Nephron progenitor cell (in vitro differentiated cells): ENCODE measurements at regions not wholly inside any gene's neighbourhood (a gene's known extent, or its start where the extent isn't known, plus 50 kb on each side); places are given as distances from the start of the nearest gene placed in this dataset.

Experiments
- DNase-seq: peaks from one replicate; pipeline ENCODE4 v3.0.0; 2021
- H3K27ac Mint-ChIP-seq: 2 replicates; pipeline ENCODE4 v1.8.0; 2021; ENCODE audit warnings: mild to moderate bottlenecking, moderate library complexity, mixed read lengths
- H3K27me3 Mint-ChIP-seq: 2 replicates; pipeline ENCODE4 v1.8.0; 2021; ENCODE audit warnings: mild to moderate bottlenecking, low read depth, mixed read lengths; ENCODE audit not compliant: poor library complexity
- H3K36me3 Mint-ChIP-seq: 2 replicates; pipeline ENCODE4 v1.8.0; 2021; ENCODE audit warnings: low read depth, mixed read lengths
- H3K4me1 Mint-ChIP-seq: 2 replicates; pipeline ENCODE4 v1.8.0; 2021; ENCODE audit warnings: mixed read lengths
- H3K4me3 Mint-ChIP-seq: 2 replicates; pipeline ENCODE4 v1.8.0; 2021; ENCODE audit warnings: mild to moderate bottlenecking, moderate library complexity, mixed read lengths
- H3K9me3 Mint-ChIP-seq: 2 replicates; pipeline ENCODE4 v1.8.0; 2021; ENCODE audit warnings: mild to moderate bottlenecking, moderate library complexity, mixed read lengths
- CTCF ChIP-seq: fragments of 200-600 bp; sonication (generic); IDR thresholded peaks from 2 replicates; pipeline ENCODE4 v1.5.0; 2021; ENCODE audit warnings: antibody characterized with exemption

DNA sequence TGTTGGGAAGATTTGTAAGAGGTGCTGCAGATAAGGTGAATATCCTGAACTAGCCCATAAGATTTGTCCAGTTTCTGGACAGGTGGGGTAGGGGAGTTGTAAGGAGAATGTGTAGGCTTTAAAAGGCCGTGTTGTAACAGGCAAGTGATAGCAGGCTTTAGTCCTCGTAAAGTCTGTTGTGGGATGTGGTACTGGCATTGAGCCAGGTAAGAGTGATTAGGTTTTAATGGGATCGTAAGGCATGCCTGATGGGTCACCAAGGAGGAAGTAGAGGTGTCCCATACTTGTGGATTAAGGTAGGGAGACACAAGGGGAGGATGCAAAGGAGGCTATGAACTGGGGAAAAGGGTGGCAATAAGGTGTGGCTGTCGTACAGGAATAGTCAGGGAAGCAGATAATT lies 256.9 kb upstream of the DKK2 start:
- DNase-seq = no peak
- peaks cover 41% of the 10 kb centered on the region for H3K9me3 Mint-ChIP-seq
- H3K4me1 Mint-ChIP-seq = peaks cover 1% of the 10 kb centered on the region
- TF ChIP-seq CTCF = no peak
- peaks cover 13% of the 10 kb centered on the region for H3K27me3 Mint-ChIP-seq
- H3K4me3 Mint-ChIP-seq = no peak overlapping the region
- H3K36me3 Mint-ChIP-seq = peaks cover 10% of the 10 kb centered on the region
- no peak overlapping the region for H3K27ac Mint-ChIP-seq

DNA sequence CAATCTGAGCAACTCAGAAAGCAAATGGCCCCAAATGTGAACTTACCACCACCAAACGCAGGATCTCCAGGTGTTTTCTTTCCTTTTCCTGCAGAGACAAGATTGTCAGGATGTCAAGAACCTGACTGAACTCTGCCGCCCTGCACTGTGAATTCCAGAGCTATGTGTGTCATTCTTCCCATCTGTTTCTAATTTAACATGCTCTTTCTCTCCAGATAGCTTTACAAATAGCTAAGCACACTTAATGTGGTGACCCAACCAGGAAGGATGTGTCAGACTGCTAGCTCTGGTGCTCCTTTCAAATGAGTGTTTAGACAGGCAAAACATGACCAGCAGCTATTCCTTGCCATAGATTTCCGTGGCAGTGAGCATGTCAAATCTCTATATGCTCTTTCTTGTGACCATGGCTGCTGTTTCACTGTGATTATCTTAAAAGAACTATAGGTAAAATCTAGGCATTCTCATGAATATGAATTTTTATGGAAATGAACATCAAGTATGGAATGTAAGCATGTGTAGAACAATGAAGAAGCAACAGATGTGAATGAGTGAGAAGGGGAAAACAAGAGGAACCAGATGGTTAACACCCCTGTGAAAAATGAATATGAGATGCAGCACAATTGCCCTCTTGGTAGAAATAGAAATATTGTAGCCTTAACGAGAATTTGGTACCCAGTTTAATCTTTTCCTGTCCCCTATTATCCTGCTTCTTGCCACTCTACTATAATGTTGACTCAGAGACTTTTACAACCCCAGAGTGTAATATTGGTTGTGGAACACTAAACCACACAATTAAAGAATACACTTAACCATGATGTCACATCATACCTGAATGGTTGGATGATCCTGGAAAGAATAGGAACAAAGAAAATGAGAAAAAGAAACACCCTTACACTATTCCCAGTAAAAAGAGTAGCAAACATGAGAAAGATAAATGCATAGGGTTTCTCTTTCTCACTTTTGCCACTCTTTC lies 247.8 kb upstream of the DKK2 start:
- H3K9me3 Mint-ChIP-seq = no peaks in the 10 kb centered on the region
- no peaks in the 10 kb centered on the region for H3K27me3 Mint-ChIP-seq
- DNase-seq = peak; percentile 7
- no peaks in the 10 kb centered on the region for H3K36me3 Mint-ChIP-seq
- no peak overlapping the region for H3K4me3 Mint-ChIP-seq
- H3K27ac Mint-ChIP-seq = peak overlapping the region; percentile 94
- H3K4me1 Mint-ChIP-seq = peaks cover 19% of the 10 kb centered on the region
- no peak for TF ChIP-seq CTCF

DNA sequence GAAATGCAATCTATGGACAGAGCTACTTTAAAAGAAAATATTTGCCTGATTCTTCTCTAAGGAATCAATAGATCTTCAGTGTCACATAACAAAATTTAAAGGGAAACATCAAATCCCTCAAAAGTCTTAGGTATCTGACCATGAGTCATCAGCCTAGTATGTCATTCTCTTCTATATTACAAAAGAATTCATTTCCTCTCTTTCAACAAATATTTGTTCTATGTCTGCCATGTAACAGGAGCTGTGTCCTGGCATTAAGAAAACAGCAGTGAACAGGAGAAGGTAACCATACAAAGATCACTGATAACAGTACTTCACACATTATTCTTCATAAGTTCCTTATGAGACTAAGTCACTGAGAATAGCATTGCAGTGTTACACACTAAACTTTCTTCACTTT lies 243.6 kb upstream of the DKK2 start:
- peaks cover 3% of the 10 kb centered on the region for H3K27me3 Mint-ChIP-seq
- H3K4me1 Mint-ChIP-seq = peaks cover 13% of the 10 kb centered on the region
- no peak overlapping the region for H3K4me3 Mint-ChIP-seq
- no peak overlapping the region for H3K27ac Mint-ChIP-seq
- TF ChIP-seq CTCF = no peak
- H3K9me3 Mint-ChIP-seq = no peaks in the 10 kb centered on the region
- DNase-seq = no peak
- no peaks in the 10 kb centered on the region for H3K36me3 Mint-ChIP-seq

DNA sequence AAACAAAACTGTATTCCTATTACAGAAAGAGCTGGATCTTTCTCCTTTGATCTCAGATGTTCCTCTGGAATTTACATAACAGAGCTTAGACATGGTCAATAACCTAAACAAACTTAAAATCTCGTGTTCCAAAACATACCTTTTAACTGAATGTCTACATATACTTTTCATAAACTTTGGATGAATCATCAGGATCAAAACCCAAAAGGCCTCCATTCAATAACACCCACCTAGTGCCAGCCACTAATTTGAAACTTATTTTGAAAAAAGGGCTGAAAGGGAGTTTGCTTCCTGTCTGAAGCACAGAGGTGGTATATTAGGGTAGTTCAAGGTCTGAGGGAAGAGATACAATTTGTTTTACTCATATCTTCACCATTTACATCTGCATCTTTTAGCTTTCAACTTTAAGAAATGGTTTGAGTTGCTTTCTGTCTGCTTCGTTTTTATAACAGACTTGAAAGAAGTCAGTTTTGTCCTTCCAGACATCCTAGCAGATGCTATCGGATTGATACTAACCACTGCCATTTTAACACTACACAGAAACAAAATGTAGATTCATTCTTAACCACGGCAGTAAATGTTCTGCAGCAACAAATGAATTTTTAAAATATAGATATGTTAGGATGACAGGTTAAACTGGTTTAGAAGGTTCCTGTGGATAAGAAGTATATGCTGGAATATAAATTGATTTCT lies 242.8 kb upstream of the DKK2 start:
- H3K9me3 Mint-ChIP-seq = no peaks in the 10 kb centered on the region
- H3K4me1 Mint-ChIP-seq = peaks cover 9% of the 10 kb centered on the region
- DNase-seq = no peak
- no peak for TF ChIP-seq CTCF
- no peak overlapping the region for H3K4me3 Mint-ChIP-seq
- H3K36me3 Mint-ChIP-seq = no peaks in the 10 kb centered on the region
- H3K27me3 Mint-ChIP-seq = peaks cover 3% of the 10 kb centered on the region
- H3K27ac Mint-ChIP-seq = no peak overlapping the region

DNA sequence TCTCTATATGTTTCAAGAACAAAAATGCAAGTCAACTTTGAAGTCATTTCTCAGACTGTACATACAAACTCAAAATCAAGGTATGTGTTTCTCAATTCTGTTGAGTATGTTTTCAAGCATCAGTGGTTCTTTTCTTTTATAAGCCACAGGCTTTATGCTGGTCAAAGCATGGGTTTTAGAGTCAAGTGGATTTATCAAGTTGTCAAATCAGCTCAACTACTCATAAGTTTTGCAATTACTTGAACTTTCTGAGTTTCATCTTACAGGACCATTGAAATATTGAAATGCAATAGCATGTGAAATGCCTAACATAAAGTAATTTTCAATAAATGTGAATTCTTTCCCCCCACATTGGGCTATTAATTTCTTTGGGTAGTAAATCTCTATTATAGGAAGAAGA lies 239.9 kb upstream of the DKK2 start:
- no peaks in the 10 kb centered on the region for H3K9me3 Mint-ChIP-seq
- H3K4me1 Mint-ChIP-seq = no peaks in the 10 kb centered on the region
- no peak overlapping the region for H3K4me3 Mint-ChIP-seq
- no peak for DNase-seq
- no peaks in the 10 kb centered on the region for H3K36me3 Mint-ChIP-seq
- no peak overlapping the region for H3K27ac Mint-ChIP-seq
- H3K27me3 Mint-ChIP-seq = peaks cover 3% of the 10 kb centered on the region
- TF ChIP-seq CTCF = no peak
